ENCODE measurements at regions not wholly inside any gene's neighbourhood (a gene's known extent, or its start where the extent isn't known, plus 50 kb on each side); places are given as distances from the start of the nearest gene placed in this dataset.

DNA sequence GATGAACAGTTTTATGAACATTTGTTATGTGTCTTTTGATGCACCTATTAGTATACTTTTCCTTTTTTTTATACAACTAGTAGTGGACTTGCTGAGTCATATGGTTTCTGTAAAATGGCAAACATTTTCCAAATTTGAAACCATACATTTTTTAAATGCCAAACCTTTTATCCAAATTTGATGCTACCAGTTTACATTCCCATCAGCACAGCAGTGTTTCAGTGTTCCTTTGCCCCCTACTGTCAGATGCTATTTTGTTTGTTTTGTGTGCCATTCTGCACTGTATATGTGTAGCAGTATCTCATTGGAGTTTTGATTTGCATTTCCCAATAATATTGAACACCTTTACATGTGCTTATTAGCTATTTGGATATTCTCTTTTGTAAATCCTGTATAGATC, 219.4 kb downstream of the TANC2 start:
- no peak overlapping the region for H3K4me3 ChIP-seq (ENCODE audit: low read depth, low read length)
- no peak for DNase-seq (ENCODE audit: low read depth)
- in situ Hi-C loops (cut with HindIII; ENCODE audit: low sequenced_read_pairs) = no loop called here
- TF ChIP-seq, protein P1, sequence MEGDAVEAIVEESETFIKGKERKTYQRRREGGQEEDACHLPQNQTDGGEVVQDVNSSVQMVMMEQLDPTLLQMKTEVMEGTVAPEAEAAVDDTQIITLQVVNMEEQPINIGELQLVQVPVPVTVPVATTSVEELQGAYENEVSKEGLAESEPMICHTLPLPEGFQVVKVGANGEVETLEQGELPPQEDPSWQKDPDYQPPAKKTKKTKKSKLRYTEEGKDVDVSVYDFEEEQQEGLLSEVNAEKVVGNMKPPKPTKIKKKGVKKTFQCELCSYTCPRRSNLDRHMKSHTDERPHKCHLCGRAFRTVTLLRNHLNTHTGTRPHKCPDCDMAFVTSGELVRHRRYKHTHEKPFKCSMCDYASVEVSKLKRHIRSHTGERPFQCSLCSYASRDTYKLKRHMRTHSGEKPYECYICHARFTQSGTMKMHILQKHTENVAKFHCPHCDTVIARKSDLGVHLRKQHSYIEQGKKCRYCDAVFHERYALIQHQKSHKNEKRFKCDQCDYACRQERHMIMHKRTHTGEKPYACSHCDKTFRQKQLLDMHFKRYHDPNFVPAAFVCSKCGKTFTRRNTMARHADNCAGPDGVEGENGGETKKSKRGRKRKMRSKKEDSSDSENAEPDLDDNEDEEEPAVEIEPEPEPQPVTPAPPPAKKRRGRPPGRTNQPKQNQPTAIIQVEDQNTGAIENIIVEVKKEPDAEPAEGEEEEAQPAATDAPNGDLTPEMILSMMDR (IDR thresholded peaks at IDR 0.05; ENCODE audit: low read depth, low read length, missing control alignments) = no peak

DNA sequence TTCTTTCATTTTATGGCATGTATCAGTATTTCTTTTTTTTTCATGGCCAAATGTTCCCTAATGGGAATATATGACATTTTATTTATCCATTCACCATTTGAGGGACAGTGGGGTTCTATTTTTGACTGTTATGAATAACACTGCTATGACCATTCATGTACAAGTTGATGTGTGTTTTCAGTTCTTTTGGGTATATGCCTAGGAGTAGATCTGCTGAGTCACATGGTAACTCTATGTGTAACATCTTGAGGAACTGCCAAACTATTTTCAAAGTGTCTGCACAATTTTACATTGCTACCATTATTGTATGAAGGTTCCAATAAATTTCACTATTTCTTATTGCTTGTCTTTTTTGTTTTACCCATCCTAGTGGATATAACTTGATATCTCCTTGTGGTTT, 223.0 kb downstream of the TANC2 start:
- in situ Hi-C loops (cut with HindIII; ENCODE audit: low sequenced_read_pairs) = no loop called here
- peak; percentile 24 for DNase-seq (ENCODE audit: low read depth)
- H3K4me3 ChIP-seq (ENCODE audit: low read depth, low read length) = no peak overlapping the region
- TF ChIP-seq, protein P1 (IDR thresholded peaks at IDR 0.05; ENCODE audit: low read depth, low read length, missing control alignments) = no peak

DNA sequence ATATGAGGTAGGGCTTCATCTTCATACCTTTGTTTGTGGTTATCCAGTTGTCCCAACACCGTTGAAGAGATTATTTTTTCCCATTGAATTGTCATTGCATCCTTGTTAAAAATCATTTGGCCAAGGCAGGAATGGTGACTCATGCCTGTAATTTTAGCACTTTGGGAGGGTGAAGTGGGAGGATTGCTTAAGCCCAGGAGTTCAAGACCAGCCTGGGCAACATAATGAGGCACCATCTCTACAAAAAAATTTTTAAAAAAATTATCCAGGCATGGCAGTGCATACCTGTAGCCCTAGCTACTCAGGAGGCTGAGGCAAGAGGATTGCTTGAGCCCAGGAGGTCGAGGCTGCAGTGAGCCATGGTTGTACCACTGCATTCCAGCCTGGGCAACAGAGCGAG, 223.9 kb downstream of the TANC2 start:
- in situ Hi-C loops (cut with HindIII; ENCODE audit: low sequenced_read_pairs) = no loop called here
- DNase-seq (ENCODE audit: low read depth) = no peak

DNA sequence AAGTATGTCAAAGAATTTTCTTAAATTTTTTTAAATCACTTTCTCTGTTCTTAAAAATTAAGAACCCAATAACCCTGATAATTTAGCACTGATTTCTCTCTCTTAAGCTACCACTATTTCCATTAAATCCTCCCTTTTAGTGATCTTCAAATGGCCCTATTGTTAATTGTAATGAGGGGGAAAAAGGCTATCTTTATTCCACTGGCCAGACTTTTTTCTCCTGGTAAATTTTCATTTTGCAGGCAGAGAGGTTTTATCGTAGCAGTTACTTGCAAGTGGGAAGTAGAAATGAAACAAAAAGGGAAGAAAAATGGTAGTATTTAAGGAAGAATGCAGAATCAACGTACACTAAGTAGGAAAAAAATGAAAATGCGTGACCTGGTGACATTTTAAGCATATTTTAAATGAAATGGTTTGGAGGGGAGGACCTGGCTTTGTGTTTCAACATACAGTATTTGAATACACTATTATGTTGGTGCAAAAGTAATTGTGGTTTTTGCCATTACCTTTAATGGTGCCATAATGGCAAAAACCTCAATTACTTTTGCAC, 224.9 kb downstream of the TANC2 start:
- no peak for DNase-seq (ENCODE audit: low read depth)
- TF ChIP-seq, protein P1 (IDR thresholded peaks at IDR 0.05; ENCODE audit: low read depth, low read length, missing control alignments) = no peak
- no peak overlapping the region for H3K4me3 ChIP-seq (ENCODE audit: low read depth, low read length)
- in situ Hi-C loops (cut with HindIII; ENCODE audit: low sequenced_read_pairs) = no loop called here

More for the DNA sequence above, 223.9 kb downstream of the TANC2 start:
- TF ChIP-seq, protein P1 (IDR thresholded peaks at IDR 0.05; ENCODE audit: low read depth, low read length, missing control alignments) = no peak
- H3K4me3 ChIP-seq (ENCODE audit: low read depth, low read length) = no peak overlapping the region

DNA sequence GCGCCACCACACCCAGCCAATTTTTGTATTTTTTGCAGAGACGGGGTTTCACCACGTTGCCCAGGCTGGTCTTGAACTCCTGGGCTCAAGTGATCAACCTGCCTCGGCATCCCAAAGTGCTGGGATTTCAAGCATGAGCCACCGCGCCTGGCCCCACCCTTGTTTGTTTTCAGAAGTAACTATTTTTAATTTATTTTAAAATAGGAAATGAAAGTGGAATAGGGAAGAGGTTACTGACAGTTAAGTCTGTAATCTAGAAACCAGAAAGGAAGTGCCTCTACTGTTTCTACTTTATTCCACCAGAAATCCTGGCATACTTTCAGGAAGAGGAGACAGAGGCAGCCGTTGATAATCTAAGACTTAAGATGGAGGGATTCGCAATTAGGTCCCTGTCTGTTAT, 225.6 kb downstream of the TANC2 start:
- in situ Hi-C loops (cut with HindIII; ENCODE audit: low sequenced_read_pairs) = no loop called here
- DNase-seq (ENCODE audit: low read depth) = no peak
- H3K4me3 ChIP-seq (ENCODE audit: low read depth, low read length) = no peak overlapping the region
- TF ChIP-seq, protein P1 (IDR thresholded peaks at IDR 0.05; ENCODE audit: low read depth, low read length, missing control alignments) = no peak

DNA sequence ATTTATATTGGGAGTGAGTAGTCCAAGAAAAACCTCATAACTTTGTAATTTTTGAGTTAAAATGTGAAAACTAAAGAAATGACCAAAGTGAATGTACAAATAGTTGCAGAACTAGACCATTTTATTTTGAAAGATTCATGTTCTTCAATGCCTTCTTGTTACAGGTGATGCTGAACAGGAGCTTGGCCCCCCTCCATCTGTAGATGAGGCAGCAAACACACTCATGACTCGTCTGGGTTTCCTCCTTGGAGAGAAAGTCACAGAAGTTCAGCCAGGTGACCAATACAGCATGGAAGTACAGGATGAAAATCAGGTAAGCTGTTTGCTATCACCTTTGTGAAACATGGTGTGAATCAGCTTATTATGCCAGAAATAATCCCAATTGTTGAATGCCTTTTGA, 227.8 kb downstream of the TANC2 start:
- no peak overlapping the region for H3K4me3 ChIP-seq (ENCODE audit: low read depth, low read length)
- no peak for DNase-seq (ENCODE audit: low read depth)
- TF ChIP-seq, protein P1 (IDR thresholded peaks at IDR 0.05; ENCODE audit: low read depth, low read length, missing control alignments) = no peak
- in situ Hi-C loops (cut with HindIII; ENCODE audit: low sequenced_read_pairs) = no loop called here
